HG03095 (cell line): ENCODE measurements at regions not wholly inside any gene's neighbourhood (a gene's known extent, or its start where the extent isn't known, plus 50 kb on each side); places are given as distances from the start of the nearest gene placed in this dataset.

Experiments
- ATAC-seq: cut with Tn5 transposase; IDR thresholded peaks from one replicate; pipeline ENCODE4 v1.9.1; 2021; ENCODE audit warnings: moderate library complexity; ENCODE audit not compliant: unreplicated experiment

DNA sequence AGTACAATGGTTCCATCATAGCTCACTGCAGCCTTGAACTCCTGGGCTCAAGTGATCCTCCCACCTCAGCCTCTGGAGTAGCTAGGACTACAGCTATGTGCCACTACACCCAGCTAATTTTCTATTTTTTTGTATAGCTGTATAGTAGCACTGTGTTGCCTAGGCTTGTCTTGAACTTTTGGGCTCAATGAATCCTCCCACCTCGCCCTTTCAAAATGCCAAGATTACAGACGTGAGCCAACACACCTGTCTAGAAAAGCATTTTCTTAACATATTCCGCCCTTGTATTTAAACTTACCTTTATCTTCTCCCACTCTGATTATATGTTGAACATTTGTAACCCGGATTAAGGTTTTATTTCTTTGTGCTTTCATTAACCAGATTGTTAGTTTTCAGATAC is 750.7 kb upstream of the GCFC2 start:
- no peak for ATAC-seq

DNA sequence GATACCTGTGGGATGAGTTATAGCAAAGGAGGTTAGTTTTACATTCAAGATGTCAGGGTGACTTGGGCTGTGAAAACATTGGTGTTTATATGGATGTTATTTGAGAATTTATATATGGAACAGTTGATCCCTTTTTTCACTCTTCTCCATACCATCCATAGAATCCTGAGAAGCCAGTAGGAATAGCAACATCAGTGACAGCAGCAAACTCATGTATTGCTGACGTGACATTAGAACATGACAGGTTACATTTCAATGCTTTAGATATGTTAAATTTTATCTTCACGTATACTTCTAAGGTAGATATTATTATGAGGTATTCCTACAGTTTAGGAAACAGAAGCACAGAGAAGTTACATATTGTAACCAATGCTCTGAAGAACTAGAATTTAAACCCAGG is 745.2 kb upstream of the GCFC2 start:
- ATAC-seq, result no peak

DNA sequence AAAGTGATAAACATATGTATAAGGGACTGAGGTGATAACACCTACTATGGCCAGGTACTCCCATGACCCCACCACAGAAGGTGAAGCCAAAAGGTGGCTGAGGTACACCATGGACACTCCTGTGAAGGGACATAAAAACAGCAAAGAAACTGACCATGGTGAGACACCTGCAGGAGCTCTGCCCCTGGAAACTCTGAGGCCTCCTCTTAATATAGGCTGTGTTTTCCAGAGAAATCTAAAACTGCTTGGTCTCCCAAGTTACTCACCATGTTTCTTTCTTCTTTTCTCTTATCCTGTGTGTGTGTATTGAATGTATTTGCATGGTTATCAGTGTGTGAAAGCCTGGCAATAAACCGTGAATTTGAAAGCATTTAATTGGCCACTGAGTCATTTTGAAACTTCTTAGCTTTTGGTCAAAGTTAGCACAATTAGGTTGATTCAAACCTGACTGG is 739.3 kb upstream of the GCFC2 start:
- no peak for ATAC-seq

DNA sequence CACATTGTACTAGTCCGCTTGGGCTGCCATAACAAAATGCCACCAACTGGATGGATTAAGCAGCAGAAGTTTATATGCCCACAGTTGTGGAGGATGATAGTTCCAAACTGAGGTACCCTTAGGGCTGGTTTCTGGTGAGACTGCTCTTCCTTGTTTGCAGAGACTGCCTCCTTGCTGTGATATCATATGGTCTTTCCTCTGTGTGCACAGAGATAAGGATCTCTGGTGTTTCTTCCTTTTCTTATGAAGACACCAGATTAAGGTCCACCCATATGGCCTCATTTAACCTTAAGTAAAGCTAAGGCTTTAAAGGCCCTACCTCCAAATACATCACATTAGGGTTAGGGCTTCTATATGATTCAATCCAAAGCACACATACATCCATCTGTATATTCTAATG is 738.2 kb upstream of the GCFC2 start:
- no peak for ATAC-seq

DNA sequence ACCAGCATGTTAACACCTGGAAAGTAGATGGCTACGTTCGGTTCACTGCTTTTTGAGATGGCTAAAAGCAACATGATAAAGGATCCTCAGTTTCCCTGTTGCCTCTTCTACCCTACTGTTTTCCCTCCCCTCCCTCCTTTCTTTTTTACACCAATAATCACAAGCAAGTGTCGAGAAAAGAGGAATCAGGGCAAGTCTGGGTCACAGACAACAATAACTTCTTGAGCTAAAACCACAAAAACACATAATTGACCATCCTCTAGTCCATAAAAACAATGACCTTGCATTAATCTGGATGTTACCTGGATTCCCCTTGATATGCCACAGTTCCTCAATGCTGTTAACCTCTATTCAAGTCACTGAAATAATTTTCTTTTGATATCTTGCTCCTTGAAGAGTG is 736.6 kb upstream of the GCFC2 start:
- no peak for ATAC-seq

DNA sequence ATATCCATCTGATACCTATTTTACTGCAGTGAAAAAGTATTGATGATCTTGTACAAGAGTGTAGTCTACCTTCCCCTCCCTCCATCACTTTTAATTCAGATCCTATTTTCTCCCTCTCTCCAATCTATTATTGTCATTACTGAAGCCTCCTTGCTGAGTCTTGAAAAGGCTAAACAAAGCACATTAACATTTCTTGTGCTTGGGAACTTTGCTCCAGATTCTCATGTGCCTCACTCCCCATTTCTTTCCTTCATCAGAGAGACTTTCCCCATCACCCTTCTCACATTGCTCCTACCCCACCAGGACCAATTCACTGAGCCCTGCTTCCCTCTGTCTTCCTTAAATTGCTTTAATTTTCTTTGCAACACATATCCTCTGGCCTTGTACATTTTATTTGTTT is 736.2 kb upstream of the GCFC2 start:
- ATAC-seq, result no peak

DNA sequence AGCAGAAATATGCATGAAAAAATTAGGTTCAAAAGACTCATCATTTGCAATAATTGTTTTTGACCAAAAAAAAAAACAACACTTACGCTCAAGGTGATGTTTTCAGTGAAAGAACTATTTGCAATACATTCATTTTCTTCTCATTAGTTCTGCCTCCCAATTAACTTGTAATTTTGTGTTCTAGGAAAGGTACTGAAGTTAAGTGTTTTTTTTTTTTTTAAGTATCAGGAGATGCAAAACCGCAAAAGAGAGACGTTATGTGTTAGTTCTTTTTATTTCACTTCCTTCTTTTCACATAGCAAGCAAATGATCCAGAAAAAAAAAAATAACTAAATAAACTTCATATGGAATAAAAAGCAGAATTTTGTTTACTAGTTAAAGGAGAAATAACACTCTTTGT is 735.2 kb upstream of the GCFC2 start:
- ATAC-seq, result no peak

DNA sequence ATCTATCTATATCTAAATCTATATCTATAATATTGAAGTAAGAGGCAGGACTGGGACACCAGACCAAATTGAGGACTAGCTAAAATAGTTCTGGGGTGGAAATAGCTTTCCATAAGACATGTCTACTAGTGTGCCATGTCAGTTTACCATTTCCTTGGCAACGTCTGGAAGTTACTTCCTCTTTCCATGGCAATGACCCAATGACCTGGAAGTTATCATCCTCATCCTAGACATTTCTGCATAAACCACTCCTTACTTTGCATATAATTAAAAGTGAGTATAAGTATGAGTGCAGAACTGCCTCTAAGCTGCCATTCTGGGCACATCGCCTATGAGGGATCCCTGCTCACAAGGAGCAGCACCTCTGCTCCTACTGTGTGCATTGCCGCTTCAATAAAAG is 734.0 kb upstream of the GCFC2 start:
- no peak for ATAC-seq

DNA sequence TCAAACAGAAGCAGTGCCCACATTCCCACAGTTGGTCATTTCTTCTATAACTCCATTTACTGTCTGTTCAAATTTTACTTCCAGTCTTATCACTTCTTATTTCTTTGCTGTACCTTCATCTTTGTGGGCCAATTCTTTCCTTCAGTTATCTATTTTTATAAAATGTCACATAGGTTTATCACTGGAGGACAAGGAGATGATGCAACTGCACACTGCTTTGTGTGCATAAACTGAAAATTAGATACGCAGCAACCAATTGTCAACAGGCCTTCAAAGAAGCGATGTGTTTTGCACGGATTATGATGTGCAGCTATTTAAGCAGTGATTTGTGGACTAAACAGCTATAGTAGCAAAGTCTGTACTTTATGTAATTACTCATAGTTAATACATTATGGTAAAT is 726.8 kb upstream of the GCFC2 start:
- no peak for ATAC-seq

DNA sequence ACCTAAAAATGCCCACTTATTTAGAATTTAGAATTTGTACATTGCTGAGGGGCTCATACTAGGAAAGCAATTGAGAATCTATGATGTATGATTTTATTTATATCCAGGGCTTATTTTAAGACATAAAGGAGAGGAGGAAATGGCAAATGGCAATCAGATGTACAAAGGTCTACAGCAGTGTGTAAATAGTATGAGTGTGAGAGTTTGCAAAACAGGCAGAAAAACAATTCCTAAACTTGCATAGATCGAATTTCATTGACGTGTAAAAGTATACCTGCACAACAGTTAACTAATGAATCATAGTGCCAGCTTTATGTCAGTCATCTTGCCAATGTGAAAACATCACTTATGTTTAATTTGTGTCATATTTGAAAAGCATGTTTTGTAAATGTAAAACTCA is 718.7 kb upstream of the GCFC2 start:
- no peak for ATAC-seq

DNA sequence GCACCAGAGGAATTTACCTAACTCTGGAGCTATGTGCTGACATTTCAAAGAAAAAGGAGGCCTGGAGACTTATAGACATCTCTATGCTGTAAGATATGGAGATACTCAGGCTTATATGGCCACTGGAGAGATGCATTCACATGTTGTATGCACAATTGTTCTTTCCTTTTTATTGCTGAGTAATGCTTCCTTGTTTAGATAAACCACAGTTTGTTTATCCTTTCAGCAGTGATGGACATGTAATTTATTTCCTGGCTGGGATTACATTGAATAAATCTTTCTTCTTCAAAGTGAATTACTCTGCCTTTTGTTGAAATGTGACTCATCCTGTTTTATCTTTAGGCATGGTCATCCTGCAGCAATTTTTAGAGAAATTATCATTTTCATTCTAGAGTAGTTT is 716.7 kb upstream of the GCFC2 start:
- no peak for ATAC-seq

DNA sequence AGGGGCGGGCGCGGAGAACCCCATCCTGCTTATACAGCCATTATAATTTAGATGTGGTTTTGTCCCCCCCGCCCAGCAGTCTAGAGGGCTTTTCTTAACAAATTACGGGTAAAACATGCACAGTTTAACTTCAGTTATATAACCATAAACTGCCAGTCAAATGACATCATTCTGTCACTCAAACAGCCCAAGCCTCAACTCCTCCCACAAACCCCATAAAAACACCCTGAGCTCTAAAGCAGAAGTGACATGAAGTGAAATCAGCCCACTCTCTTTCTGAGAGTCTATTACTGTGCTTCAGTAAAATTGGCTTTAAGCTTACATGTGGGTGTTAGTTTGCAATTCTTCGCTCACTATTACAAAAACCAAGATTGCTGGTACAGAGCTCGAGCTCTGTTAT is 705.1 kb upstream of the GCFC2 start:
- ATAC-seq, result no peak

DNA sequence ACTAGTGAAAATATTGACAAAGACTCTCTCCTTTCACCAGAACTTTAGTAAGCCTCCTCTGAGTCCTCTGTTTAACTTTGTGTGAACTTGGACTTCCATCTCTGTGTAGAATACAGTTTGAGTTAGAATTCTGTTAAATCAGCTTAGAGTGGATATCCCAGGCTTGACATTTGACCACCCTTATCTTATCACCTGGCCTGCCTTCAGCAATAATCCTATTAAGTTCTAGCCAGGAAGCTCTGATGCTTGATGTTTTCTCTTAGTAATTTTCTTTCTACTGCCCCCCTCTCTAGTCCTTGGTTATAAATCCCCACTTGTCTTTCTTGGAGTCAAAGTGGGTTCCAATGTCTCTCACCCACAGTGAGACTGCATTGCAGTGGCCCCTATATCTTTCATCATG is 702.7 kb upstream of the GCFC2 start:
- ATAC-seq, result no peak

DNA sequence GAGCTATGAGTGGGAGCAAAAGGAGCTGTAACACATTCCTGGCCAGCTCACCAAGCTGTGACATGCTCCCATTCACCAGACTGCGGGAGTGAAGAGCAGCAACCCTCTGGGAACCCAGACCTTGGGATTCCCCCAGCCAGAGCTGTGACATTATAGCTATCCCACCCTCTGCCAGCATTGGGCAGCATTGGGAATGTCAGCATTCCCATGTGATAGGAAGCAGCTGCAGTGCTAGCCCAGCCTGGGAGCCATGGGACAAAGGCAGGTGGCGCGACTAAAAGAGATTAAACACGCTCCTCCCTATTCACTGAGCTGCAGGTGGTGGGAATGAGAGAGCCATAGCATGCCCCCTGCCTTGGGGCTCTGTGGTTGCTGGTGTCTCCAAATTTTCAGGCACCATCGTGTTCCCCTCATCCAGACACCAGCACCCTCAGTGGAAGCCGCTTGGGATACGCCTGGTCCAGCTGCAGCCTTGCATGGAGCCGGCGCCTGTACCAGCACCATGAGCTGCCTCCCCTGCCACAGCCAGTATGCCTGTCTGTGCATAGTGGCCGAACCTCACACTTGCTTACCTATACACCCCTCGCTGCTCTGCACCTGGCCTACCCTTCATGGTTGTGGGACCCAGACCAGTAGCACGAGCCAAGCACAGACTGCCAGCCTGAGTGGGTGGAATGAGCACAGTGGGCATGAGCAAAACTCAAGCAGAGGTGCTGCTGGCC is 695.6 kb upstream of the GCFC2 start:
- no peak for ATAC-seq

DNA sequence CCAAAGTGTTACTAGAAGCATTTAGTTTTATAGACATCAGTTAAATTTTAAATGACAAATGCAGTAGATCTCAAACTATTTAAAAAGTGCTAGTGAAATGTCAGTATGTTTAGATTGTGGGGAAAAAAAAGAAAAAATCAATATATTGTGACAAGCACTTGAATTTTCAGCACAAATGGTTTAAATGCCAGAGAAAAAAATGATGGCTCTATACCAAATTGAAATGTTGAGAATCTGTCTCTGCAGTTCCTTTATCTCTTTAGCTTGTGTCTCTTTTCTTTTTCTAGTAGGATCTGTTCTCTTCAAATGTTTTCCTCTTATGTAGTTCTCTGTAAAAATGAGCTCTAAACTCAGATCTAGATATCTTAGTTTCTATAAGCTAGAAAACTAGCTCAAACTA is 682.6 kb upstream of the GCFC2 start:
- ATAC-seq, result no peak

DNA sequence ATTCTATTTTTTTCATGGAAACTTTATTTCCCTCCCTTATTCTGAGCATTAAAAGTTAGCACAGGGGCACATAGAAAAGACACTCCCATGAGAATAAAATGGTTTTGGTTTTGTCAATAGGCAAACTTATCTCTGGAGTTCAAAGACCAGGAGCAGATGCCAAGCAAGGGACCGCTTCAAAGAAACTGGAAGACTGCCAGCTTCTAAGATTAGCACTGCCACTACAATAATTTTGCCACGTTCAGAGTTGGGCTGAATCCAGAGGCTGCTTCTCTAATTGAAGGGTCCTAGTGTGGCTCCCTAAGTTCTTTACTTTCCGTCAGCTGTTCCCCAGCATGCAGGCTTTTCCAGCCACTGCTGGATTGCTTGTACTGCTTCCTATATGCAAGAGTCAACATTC is 681.0 kb upstream of the GCFC2 start:
- ATAC-seq, result no peak

DNA sequence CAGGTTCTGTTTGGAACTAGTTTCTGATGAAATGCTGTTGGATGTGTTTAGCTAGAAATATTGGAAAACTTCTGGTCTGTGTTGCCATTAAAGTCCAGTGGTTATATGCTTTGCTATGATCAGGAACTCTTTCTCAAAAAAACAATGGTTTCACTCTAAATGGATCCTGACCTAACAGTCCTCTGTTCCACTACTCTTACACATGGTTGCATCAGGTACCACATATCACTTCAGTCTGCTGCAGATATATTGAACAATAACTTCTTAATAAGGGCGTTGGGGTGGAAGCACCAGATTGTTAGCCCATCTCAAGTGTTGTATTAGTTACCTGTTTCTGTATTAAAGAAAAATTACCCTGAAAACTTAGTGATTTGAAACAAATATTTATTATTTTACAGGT is 676.6 kb upstream of the GCFC2 start:
- ATAC-seq, result no peak

DNA sequence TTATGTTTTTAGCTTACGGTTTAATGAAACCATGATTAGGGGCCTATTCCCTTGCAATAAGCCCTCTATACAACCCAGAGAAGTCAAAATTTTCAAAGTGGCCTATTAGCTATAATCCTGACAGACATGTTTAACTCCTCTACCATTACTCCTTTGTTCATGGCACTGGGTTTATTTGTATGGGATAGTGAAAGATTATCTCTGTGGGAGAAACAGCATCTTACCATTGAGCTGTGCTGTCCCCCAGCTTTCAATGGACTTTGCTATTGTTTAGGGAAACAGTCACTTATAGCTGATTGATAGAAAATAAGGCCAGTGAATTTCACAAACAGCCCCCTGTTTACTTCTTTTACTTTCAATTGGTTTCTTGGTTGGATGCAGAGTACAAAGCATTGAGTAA is 675.2 kb upstream of the GCFC2 start:
- ATAC-seq, result no peak

DNA sequence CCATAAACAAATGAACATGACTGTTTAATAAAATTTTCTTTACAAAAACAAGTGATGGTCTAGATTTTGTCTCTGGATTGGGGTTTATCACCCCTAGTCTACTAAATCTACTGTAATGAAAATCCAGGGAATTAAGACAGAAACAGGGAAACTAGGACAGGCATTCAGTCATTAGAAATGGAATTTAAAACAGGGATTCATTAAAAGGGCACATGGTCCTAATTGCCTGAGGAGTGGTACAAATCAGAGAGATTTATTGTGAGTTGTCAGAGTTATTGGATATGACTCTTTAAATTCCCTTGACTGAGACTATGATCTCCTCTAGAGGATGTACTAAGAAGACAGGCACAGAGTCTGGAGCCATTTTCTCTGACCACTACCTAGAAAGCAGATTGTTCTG is 670.9 kb upstream of the GCFC2 start:
- ATAC-seq, result no peak

DNA sequence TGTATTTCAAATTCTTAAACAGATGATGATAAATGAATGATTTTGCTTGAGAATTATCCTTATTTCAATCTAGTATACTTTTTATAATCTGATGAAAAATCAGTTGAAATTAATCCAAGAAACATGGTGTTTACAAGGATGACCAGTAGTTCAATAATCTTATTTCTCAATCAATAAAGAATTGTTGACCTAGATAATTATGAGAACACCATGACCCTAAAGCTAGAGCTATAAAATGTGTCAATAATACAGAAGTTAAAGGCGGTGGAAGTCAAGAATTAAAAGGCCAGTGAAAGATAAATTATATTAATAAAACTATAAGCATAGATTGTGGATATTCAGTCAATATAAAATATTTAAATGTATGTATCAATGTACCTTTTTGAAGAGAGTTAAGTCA is 667.4 kb upstream of the GCFC2 start:
- no peak for ATAC-seq

DNA sequence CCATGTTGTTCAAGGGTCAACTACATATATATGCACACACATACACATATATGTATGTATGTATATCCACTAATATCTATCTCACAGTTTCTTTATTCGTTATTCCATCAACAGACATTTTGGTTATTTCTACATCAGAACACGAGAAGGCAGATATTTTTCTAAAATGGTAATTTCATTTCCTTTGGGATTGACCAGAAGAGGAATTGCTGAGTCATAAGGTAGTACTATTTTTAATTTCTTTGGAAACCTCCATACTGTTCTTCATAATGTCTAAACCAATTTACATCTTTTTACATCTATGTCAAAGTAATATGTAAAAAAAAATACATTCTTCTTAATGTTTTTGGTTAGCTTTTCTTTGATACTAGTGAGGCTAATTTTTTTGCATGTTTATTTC is 630.7 kb upstream of the GCFC2 start:
- no peak for ATAC-seq

DNA sequence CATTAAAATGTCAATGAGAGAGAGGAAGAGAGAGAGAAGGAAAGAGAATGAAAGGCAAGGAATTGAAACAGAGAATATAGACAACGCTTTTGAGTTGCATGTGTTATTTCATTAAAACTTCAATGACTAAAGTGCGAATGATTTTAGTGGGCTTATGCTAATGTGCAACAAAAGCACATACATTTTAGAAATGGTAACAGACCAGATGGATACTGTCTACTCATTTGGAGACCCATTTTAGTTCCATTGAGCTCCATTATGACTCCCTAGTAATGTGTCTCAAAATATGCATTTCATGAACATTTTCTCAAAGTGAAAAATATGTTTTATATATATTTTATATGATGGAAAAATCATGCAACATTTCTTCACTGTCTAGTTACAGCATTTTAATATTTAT is 622.2 kb upstream of the GCFC2 start:
- no peak for ATAC-seq

DNA sequence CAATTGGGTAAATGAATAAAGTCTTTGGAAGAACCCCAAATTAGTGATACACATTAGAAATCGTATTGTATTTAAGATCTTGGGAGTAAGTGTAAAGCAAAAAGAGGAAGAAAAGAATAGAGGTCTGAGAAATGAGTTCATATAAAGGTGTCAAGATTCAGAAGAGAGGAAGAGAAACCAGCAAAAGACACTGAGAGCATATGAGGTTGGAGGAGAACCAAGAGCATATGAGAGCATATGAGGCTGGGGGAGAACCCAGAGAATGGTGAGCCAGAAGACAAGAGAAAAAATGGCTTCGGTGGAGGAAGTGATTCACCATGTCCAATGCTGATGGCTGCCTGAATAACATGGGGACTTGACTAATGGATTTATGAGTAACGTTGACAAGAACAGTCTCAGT is 620.1 kb upstream of the GCFC2 start:
- ATAC-seq, result no peak

DNA sequence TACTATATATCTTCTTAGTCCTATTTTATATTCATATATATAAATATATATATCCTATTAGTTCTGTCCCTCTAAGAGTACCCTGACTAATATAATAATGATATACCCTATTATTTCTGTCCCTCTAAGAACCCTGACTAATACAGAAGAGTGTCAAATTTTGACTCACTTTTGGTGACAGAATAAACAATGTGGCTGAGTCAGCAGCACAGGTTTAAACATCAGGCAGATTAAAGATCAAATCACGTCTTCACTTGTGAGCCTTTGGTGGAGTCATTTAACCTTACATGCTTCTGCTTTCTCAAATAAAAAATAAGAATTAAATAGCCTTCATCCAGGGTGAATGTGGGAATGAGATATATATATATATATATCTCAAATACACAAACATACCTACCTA is 615.9 kb upstream of the GCFC2 start:
- ATAC-seq, result no peak
